Bronchial epithelial cell (primary cell): ENCODE measurements at regions not wholly inside any gene's neighbourhood (a gene's known extent, or its start where the extent isn't known, plus 50 kb on each side); places are given as distances from the start of the nearest gene placed in this dataset.

Experiments
- DNase-seq: peaks from one replicate; pipeline ENCODE4 v3.0.0-alpha.2; 2010; ENCODE audit warnings: low read depth
- FAIRE-seq: peaks from 2 replicates; lab custom pipeline; 2011; peaks lifted over from hg19 to GRCh38; lab: Jason Lieb, UNC
- H3K27me3 ChIP-seq: 2 replicates; pipeline ENCODE4 v1.5.1; 2011; ENCODE audit warnings: low read length; ENCODE audit not compliant: control insufficient read depth, insufficient read depth
- H3K36me3 ChIP-seq: 2 replicates; pipeline ENCODE4 v1.5.1; 2011; ENCODE audit warnings: low read length; ENCODE audit not compliant: control insufficient read depth, insufficient read depth
- H3K4me3 ChIP-seq: 2 replicates; pipeline ENCODE4 v1.5.1; 2011; ENCODE audit warnings: mild to moderate bottlenecking, low read depth, low read length, control low read depth
- CTCF ChIP-seq: IDR thresholded peaks from 2 replicates; pipeline ENCODE4 v1.5.1; 2011; ENCODE audit warnings: mild to moderate bottlenecking, moderate library complexity, low read length, control low read depth, inconsistent platforms; ENCODE audit not compliant: insufficient read depth, severe bottlenecking

- TF ChIP-seq CTCF = no peak
- Histone ChIP-seq H3K27me3 (no peaks in the 10 kb centered on the region), H3K36me3 (no peaks in the 10 kb centered on the region), H3K4me3 (no peak overlapping the region)
- no peak for FAIRE-seq
- DNase-seq = no peak
These were observed 322.4 kb downstream of the TMEM167A start for GRCh38 chr5:82754759-82755158.

- Histone ChIP-seq H3K36me3 (no peaks in the 10 kb centered on the region), H3K4me3 (no peak overlapping the region), H3K27me3 (no peaks in the 10 kb centered on the region)
- DNase-seq (no peak), FAIRE-seq (no peak)
- no peak for TF ChIP-seq CTCF
These were observed 323.0 kb downstream of the TMEM167A start for GRCh38 chr5:82754036-82754746.

GRCh38 chr5:82753374-82753773 lies 323.8 kb downstream of the TMEM167A start:
- Histone ChIP-seq H3K4me3 (no peak overlapping the region), H3K36me3 (no peaks in the 10 kb centered on the region), H3K27me3 (no peaks in the 10 kb centered on the region)
- FAIRE-seq (no peak), DNase-seq (no peak)
- no peak for TF ChIP-seq CTCF

- no peak overlapping the region for H3K4me3 ChIP-seq
- no peaks in the 10 kb centered on the region for H3K36me3 ChIP-seq
- H3K27me3 ChIP-seq = no peaks in the 10 kb centered on the region
- no peak for FAIRE-seq
- no peak for DNase-seq
- no peak for TF ChIP-seq CTCF
These were observed 327.8 kb downstream of the TMEM167A start for GRCh38 chr5:82749461-82749820.

- no peaks in the 10 kb centered on the region for H3K27me3 ChIP-seq
- no peaks in the 10 kb centered on the region for H3K36me3 ChIP-seq
- no peak for TF ChIP-seq CTCF
- DNase-seq (no peak), FAIRE-seq (no peak)
- H3K4me3 ChIP-seq = no peak overlapping the region
These were observed 328.3 kb downstream of the TMEM167A start for GRCh38 chr5:82748688-82749460.
